ENCODE measurements at regions not wholly inside any gene's neighbourhood (a gene's known extent, or its start where the extent isn't known, plus 50 kb on each side); places are given as distances from the start of the nearest gene placed in this dataset.

- DNase-seq (ENCODE audit: low read depth in 3 of 3, low spot score in 1 of 3): no peak
Observed at GRCh38 chr6:40722553-40723258, 135.5 kb upstream of the LRFN2 start.

GRCh38 chr6:40722091-40722490 lies 134.9 kb upstream of the LRFN2 start:
- no peak for DNase-seq (ENCODE audit: low read depth in 3 of 3, low spot score in 1 of 3)

GRCh38 chr6:40721271-40721952 lies 134.2 kb upstream of the LRFN2 start:
- DNase-seq (ENCODE audit: low read depth in 3 of 3, low spot score in 1 of 3): no peak

GRCh38 chr6:40720375-40720748 lies 133.2 kb upstream of the LRFN2 start:
- DNase-seq (ENCODE audit: low read depth in 3 of 3, low spot score in 1 of 3): no peak

GRCh38 chr6:40719671-40720374 lies 132.7 kb upstream of the LRFN2 start:
- DNase-seq (ENCODE audit: low read depth in 3 of 3, low spot score in 1 of 3): no peak

- DNase-seq (ENCODE audit: low read depth in 3 of 3, low spot score in 1 of 3): no peak
Observed at GRCh38 chr6:40718401-40718800, 131.2 kb upstream of the LRFN2 start.

GRCh38 chr6:40717411-40718057 lies 130.4 kb upstream of the LRFN2 start:
- no peak for DNase-seq (ENCODE audit: low read depth in 3 of 3, low spot score in 1 of 3)

GRCh38 chr6:40715570-40716403 lies 128.6 kb upstream of the LRFN2 start:
- no peak for DNase-seq (ENCODE audit: low read depth in 3 of 3, low spot score in 1 of 3)

- no peak for DNase-seq (ENCODE audit: low read depth in 3 of 3, low spot score in 1 of 3)
Observed at GRCh38 chr6:40714576-40715564, 127.7 kb upstream of the LRFN2 start.

GRCh38 chr6:40714143-40714542 lies 127.0 kb upstream of the LRFN2 start:
- DNase-seq (ENCODE audit: low read depth in 3 of 3, low spot score in 1 of 3): no peak

GRCh38 chr6:40713002-40713719 lies 126.0 kb upstream of the LRFN2 start:
- DNase-seq (ENCODE audit: low read depth in 3 of 3, low spot score in 1 of 3): no peak

- DNase-seq (ENCODE audit: low read depth in 3 of 3, low spot score in 1 of 3): no peak
Observed at GRCh38 chr6:40710626-40711330, 123.6 kb upstream of the LRFN2 start.

GRCh38 chr6:40708049-40708448 lies 120.9 kb upstream of the LRFN2 start:
- DNase-seq (ENCODE audit: low read depth in 3 of 3, low spot score in 1 of 3): no peak

GRCh38 chr6:40706178-40706577 lies 119.0 kb upstream of the LRFN2 start:
- no peak for DNase-seq (ENCODE audit: low read depth in 3 of 3, low spot score in 1 of 3)

GRCh38 chr6:40705354-40705753 lies 118.2 kb upstream of the LRFN2 start:
- DNase-seq (ENCODE audit: low read depth in 3 of 3, low spot score in 1 of 3): no peak

- no peak for DNase-seq (ENCODE audit: low read depth in 3 of 3, low spot score in 1 of 3)
Observed at GRCh38 chr6:40701352-40702007, 114.3 kb upstream of the LRFN2 start.

GRCh38 chr6:40700006-40700580 lies 112.9 kb upstream of the LRFN2 start:
- DNase-seq (ENCODE audit: low read depth in 3 of 3, low spot score in 1 of 3): no peak

Measured in stimulated activated CD4-positive, alpha-beta T cell treated with anti-CD3 and anti-CD28 coated beads, TNF-alpha, amount 100 ng/mL, for 1 hour (primary cell).